ENCODE measurements at regions not wholly inside any gene's neighbourhood (a gene's known extent, or its start where the extent isn't known, plus 50 kb on each side); places are given as distances from the start of the nearest gene placed in this dataset.
"Not testable (repeated sequence)": the region's sequence is repeated elsewhere in the genome, so short reads cannot be mapped to it uniquely, and the experiment has no call there.

DNA sequence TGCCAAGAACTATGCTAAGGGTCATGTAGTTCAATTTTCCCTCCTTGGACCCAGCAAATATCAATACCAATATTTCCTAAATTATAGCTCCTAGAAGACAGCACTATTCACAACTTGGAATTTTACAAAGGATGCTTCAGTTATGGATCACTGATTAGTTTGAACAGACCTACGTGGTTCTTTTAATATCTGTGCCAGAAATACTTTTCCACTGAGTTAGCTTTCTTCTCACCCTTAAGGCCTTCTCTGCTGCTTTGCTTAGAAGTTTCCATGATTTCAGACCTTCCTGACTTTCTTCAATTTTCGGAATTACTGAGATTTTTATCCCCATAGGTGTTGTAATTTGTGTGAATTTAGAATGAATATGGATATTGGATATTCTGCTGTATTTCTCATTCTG lies 380.4 kb downstream of the PSAT1 start:
- DNase-seq = no peak

DNA sequence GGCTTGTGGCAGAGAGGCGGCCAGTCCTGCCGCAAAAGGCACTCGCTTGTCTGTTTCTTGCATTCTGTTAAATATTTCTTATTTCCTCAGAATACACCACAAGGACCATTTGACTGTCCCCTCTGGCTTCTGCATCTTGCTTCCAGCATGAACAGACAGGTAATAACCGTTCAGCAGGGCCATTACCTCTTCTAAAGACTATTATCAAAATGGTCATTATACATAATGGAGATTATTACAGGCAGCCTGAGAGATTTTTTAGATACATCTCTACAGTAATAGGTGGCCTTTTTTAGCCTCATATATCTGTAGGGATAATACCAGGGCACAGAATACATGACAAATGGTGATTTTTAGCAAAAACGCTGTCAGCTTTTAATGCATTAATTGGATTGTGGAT lies 382.0 kb downstream of the PSAT1 start:
- DNase-seq = no peak

DNA sequence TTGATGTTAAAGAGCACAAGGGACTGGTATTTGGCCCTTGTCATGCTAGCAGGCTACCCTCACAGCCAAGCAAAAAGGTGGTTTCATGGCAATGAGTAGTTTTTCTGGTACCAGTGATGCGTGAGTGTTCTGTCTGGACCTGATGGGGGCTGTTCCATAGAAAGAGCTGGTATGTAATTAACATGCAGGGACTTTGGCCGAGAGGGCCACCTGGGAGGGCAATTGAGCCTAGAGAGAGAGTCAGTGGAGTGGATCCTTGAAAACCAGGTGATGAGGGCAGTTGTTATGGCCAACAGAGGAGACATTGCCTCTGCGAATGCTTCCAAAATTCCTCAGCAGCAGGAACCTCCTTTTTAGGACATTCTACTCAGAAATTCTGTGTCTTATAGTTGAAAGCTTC lies 383.3 kb downstream of the PSAT1 start:
- DNase-seq = no peak

DNA sequence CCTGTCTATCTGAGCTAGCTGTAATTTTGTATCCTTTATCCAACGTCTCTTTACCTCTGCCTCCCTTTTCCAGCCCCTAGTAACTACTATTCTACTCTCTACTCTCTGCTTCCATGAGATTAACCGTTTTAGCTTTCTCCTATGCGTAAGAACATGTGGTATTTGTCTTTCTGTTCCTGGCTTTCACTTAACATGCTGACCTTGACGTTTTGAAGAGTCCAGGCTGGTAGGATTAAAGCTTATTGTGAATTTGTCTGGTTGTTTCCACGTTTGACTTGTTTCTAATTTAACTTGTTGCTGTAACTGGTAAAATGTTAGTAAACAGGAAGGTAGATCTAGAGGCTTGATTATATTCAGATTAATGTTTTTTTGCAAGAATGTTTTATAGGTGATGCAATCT lies 385.3 kb downstream of the PSAT1 start:
- DNase-seq = no peak

DNA sequence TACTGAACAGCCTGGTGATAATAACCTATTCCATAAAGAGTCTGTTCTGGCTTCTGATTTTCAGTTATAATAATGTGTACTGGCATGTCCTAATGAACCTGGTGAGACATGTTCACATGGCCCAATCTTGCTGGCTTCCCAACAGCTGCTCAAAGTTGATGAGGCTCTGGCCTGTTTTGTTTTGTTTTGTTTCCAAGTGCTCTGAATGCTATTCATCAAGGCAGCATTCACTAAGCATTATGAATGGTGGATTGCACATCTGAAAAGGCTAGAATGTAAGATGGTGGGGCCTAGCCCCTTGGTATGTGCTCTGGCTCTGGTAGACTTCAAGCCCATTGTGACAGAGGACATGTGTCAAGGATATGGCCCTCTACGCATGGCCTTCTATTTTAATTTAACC lies 388.5 kb downstream of the PSAT1 start:
- DNase-seq = no peak

DNA sequence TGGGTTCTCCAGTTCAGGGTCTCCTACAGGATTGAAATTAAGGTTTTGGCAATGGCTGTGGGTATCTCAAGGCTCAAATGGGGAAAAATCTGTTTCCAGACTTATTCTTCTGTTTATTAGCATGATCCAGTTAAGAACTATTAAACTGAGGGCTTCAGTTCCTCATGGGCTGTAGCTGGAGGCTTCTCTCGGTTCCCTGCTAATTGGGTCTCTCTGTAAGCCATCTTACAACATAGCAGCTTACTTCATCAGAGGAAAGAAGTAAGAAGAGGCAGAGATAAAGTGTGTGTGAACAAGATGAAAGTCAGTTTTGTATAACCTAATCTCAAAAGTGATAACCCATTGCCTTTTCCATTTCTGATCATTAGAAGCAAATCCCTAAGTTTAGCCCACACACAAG lies 391.9 kb downstream of the PSAT1 start:
- DNase-seq = no peak

DNA sequence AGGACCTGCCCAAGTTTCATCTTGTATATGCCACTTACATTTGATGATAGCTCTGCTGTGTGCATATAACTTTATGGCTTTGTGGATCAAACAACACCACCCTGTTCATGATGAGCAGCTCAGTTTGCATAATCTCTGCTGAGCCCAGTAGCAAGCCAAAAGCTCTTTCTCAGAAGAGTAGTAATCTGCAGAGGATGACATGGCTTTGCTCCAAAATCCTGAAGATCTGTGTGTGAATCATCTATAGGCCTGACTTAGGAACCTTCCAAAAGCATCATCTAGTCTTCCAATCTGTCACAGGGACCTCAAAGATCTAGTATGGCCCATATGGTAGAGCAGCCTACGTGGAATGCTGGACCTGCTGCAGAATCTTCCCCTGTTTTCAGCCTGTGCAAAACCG lies 394.6 kb downstream of the PSAT1 start:
- DNase-seq = no peak

DNA sequence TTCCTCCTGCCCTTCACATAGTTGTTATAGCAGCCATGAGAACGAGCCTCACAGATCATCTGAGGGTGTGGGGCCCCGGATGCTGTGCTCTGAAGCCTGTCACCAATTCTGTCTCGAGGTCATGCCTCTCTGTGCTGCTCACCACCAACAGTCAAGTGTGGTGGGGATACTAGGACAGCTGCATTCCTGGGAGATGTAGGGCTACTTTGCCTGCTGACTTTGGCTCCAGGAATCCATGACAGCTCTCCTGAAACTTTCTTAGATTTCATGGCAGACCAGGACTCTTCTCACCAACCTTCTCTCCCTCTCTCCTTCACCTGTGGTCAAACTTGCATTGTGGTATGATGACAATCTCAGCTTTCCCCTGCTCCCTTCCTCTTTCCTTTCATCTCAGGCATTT lies 395.9 kb downstream of the PSAT1 start:
- no peak for DNase-seq

DNA sequence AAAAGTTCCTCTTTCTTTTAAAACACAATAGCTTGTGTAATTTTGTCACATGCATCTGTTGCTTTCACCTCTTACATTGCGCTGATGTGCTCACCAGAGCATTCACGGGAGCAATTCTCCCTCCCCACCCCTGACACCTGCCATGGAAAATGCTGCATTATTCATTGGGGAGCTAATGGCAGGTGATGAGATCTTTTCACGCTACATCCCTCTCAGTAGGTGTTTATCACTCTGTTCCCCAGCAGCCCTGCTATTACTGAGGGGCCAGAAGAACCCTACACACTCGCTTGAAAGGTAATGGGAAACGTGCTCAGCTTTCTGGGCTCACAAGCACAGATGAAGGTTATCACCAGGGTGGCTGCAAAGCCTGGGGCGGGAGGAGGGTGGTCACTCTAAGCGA lies 398.0 kb downstream of the PSAT1 start:
- no peak for DNase-seq

DNA sequence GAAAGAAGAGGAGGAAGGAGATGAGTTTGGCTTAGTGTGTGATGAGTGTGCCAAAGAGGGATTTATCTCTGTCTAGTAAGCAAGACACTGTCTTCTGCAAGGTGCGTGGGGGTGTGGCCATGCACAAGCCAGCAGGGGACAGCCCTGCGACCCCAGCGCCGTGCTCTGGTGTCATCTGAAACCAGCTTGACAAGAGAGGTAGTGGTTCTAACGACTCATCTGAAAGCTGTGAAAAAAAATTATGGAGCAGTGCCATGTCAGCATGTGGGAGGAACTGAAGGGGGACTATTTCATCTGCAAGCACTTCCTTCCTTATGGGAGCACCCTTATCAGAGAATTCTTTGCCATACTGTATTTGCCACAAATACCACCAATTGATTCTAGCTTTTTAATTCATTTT lies 398.6 kb downstream of the PSAT1 start:
- no peak for DNase-seq

DNA sequence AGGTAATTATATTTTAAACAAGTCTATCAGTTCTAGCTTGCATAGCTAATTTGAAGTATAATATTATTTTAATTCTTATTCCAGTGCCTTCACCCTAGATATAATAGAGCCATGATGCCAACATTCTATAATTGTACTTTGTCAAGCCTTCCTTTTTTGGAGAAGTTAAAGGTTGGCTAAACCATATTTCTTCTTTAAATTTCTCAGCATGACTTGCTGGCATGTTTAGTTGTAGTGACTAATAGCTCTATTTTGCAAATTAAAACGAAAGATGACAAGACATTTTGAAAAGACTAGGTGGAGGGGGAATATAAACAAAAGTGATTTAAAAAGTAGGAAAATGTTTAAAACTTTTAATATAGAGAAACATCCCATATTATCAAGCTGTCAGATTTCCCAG lies 400.7 kb downstream of the PSAT1 start:
- DNase-seq = no peak

DNA sequence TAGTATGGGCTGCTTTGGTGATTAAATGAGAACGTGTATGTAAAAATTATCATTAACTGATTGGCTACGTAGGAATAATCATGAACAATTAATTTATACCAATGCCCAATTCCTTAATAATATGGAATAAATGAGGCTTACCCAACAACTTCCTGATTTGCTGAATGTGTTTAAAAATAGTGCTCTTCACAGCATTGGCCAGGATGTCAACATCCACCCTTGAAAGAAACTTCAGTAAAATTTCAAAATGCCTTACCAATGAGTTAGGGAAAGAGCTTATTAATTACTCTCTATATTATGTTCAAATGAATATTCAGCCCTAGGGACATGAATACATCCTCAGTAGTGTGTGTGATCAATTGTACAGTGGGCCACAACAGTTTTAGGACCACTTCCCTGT lies 401.4 kb downstream of the PSAT1 start:
- DNase-seq = no peak

DNA sequence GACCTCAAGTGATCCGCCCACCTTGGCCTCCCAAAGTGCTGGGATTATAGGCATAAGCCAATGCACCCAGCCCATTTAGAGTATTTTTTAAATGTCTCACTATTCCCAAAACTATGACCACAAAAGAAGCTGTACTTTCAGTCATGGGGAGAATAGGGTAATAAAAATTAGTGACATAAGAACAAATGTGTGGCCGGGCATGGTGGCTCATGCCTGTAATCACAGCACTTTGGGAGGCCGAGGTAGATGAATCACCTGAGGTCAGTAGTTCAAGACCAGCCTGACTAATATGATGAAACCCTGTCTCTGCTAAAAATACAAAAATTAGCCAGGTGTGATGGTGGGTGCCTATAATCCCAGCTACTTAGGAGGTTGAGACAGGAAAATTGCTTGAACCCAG lies 402.3 kb downstream of the PSAT1 start:
- DNase-seq = not testable (repeated sequence)

DNA sequence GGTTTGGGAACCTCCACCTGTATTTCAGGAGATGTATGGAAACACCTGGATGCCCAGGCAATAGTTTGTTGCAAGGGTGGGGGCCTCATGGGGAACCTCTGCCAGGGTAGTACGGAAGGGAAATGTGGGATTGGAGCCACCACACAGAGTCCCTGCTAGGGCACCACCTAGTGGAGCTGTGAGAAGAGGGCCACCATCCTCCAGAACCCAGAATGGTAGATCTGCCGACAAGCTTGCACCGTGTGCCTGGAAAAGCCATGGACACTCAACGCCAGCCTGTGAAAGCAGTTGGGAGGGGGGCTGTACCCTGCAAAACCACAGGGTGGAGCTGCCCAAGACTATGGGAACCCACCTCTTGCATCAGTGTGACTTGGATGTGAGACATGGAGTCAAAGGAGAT lies 407.2 kb downstream of the PSAT1 start:
- DNase-seq = not testable (repeated sequence)

DNA sequence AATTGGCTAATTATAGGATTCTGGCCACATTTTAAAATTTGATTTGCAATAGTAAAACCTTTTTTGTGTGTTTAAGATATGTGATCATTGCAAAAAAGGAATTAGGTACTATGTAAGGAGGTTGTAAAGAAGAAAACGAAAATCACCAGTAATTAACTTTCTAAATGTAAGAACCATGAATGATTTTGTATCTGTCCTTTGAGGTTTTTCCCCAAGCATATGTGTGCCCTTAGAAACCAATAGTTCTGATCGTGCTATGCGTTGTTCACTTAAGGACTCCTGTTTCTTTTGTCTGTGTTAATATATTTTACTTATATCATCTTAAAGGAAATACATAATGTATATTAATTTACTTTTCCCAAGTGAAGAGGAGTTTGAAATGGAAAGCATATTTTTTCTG lies 410.2 kb downstream of the PSAT1 start:
- no peak for DNase-seq

DNA sequence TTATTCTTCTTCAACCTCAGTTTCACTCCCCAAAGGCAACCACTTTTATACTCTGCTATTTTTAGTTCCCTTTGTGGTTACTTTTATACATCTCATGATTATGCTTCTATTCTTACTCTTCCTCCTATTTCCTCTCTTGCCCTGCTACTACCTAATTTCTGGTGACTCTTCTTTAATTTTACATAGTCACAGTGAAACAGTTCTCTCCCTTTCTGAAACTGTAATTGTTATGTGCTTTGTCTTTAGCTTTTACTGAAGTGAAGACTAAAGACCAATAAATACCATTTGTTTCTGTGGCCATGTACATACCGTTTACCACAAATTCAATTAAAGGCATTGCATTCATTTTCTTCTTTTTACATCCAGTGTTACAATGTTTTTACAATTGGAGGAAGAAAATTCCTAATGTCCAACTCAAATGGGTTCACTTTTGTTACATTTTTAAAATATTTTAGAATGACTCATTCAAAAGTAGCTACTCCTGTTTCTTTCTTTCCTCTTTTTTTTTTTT lies 410.6 kb downstream of the PSAT1 start:
- no peak for DNase-seq

DNA sequence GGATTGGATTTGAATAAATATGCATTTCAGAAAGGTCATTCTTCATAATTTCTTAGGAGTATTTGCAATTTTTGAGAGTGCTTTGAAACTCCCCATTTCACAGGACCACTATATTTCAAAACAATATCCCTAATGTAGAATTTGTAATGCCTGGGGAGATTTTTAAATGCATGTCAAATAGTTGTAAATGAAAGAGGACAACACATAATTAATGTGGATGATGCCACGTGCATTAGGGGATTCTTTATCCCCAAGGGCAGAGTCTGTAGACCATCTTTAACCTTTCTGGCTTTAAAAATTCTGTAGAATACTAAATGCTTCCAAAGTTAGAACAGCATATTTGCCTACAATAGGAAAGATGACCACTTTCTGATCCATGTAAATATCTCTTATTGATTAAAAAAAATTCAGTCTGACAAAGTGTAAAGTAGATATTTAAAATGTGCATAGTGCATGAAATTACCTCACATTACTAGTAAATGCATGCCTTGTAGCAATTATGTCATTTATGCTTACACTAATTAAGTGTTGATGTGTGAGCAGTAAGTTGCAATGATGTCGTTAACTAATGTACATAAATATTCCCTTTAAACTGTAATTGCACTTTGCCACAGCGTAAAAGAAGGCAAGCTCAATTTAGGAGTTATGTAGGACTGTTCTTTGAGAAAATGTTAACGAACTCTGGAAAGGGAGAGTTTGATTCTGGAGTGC lies 416.1 kb downstream of the PSAT1 start:
- DNase-seq = no peak

DNA sequence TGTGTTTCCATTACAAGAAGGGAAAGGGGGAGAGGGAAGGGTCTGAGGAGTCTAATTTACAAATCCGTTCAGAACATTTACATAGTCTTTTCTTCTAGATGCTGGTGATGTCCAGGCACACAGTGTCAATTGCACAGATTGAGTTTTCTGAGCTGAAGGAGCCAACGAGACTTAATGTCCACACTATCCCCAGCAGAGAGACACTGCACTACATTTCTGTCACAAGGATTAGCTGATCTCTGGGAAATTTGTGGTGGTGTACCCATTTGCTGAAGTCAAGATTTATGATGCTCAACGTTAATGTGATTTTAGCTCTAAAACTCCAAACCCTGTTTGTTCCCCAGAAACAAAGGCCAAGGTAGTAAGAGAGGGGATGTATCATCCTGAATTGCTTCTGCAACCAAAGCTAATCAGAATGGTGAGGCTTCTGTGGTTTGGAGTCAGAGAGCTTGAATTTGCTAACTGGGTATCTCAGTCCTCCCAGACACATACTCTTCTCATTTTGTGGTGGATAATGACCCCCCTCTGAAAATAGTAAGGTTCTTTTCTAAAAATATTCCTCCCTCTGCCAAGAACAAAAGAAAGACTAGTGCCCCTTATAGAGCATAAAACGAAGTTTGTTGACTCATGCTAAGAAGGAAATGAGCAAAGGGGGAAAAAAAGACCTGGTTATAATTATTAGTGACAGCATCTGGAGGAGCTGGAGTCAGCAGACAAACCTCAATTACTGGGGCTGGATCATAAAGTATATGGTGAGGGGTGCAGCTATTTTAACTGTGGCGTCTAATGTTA lies 416.9 kb downstream of the PSAT1 start:
- DNase-seq = no peak

DNA sequence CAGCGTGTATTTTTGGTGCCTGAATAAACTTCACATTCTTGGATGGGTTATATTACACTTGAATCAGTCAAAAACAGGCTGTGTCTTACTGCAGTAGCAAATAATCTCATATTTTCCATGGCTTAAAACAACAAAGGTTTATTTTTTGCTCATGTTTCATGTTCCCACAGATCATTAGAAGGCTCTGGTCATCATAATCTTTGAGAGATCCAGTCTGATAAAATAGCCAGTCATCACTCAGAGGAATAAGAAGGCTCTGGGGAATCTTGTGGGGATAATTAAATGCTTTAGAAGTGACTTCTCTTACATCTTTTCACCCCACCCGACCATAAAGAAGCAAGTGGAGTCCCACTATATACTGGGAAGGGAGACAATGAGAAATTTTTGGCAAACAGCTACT lies 417.7 kb downstream of the PSAT1 start:
- no peak for DNase-seq

DNA sequence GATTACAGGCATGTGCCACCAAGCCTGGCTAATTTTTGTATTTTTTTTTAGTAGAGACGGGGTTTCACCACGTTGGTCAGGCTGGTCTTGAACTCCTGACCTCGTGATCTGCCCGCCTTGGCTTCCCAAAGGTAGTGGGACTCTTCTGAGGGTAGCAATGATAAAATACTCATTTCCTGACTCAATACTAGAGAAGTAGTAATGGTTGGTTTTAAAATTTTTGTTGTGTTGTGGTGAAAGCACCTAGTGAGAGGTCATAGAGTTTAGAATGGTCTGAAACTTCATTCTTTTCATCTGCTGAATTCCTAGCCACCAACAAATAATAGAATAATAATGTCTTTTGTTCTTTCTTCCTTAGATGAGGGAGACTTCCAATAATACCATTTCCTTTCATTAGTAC lies 422.1 kb downstream of the PSAT1 start:
- not testable (repeated sequence) for DNase-seq

DNA sequence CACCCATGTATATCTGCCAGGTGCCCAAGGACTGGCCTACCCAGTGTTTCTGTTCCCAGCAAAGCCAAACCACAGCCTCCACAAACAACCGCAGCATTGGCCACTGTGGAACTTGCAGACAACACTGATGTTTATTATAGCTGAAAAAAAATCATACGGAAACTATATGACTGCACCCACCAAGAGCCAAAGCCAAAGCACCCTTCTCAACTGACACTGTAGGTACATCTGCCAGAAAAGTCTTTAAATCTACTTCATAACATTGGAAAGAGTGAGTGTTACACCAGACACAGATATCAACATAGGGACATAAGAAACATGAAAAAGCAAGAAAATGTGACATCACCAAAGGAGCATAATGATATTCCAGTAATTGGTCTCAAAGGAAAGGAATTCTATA lies 428.0 kb downstream of the PSAT1 start:
- DNase-seq = no peak

DNA sequence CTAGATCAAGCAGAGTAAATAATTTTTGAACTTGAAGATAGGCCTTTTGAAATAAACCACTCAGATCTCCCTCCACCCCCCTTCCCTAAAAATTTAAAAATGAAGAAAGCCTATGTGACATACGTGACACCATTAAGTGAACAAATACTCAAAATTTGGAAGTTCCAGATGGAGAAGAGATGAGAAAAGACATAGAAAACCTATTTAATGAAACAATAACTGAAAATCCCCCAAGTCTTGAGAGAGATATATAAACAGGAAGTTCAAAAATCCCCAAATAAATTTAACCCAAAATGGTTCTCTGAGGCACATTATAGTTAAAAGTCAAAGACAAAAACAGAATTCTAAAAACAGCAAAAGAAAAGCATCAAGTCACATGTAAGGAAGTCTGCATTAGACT lies 428.6 kb downstream of the PSAT1 start:
- DNase-seq = no peak

DNA sequence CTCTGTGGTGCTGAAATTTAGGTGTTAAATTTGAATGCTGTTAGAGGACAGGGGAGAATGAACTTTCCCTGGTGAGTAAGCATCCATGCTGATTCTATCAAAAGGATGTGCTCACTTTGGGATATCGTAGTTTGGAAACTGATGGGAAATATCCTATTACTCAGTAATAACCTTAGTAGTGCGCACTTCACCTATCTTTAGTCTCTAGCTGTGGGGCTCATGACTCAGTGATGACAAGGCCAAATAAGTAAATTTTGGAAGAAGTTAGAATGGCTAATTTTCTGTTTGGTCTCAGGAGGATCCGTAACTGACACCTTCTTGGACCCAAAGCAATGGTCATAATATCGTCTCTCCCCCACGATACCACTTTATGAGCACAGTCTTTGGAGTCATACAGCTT lies 448.4 kb downstream of the PSAT1 start:
- no peak for DNase-seq

DNA sequence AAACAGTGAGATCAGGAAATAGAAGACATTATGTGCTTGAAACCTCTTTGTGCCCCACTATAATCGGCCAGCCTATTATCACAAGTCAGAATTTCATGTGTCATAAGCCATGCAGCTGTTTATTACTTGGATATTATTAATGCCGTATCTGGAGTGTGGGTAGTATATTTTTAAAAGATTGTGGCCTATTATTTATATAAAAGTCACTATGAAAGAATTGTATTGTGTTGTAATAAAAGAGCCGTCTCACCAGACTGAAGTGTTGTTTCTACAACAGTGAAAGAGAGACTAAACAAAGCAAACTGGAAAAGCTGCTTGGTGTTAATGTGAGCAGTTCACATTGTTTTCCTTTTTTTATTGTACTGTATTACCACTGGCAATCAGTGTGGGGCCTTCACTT lies 449.1 kb downstream of the PSAT1 start:
- no peak for DNase-seq

DNA sequence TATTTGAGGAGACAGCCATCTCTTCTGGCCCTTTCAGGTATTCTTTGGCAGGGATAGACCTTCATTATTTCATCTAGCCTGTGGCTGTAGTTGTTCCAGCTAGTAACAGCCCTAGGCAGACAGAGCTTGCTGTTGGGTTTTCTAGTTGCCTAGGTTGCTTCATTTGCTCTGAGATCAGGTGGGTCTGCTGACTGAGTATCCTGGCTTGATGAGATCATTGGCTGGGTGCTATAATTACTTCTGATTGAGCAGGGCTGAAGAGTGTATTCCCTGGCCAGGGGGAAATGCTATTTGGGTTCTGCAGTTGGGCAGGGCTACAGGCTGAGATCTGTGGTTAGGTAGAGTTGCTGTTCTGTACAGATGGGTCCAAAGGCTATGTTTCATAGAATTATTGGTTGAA lies 456.1 kb downstream of the PSAT1 start:
- DNase-seq = no peak
